Panc1 (cell line): ENCODE measurements at regions not wholly inside any gene's neighbourhood (a gene's known extent, or its start where the extent isn't known, plus 50 kb on each side); places are given as distances from the start of the nearest gene placed in this dataset.

Experiments
- ATAC-seq: fragments of 200-7000 bp; cut with Tn5 transposase; 2 replicates; pipeline ENCODE4 v1.9.1; 2020; ENCODE audit warnings: mild to moderate bottlenecking, moderate library complexity
- BruUV-seq: library from RNA; stranded (reverse); fragments of 400-500 nt; replicated peaks from 2 replicates; lab custom pipeline; 2021; lab: Mats Ljungman, UMichigan
- CTCF ChIA-PET: fragments of 300-600 bp; sonication (Branson Sonifier 250); formaldehyde crosslinking; loops from one replicate; lab custom pipeline; 2022; ENCODE audit warnings: antibody characterized with exemption; lab: Charles Lee
- POLR2A ChIA-PET: fragments of 300-600 bp; sonication (Branson Sonifier 250); formaldehyde crosslinking; loops from one replicate; lab custom pipeline; 2022; ENCODE audit warnings: antibody characterized with exemption; lab: Charles Lee
- DNase-seq: peaks from one replicate; pipeline ENCODE4 v3.0.0-alpha.2; 2010; ENCODE audit warnings: low read depth, low spot score
- H3K27ac ChIP-seq: 2 replicates; pipeline ENCODE4 v1.5.1; 2011; ENCODE audit warnings: mild to moderate bottlenecking, low read length, inconsistent platforms
- H3K27me3 ChIP-seq: fragments of 200-500 bp; sonication (Bioruptor generic); 2 replicates; pipeline ENCODE4 v1.6.0; 2014; ENCODE audit warnings: low read length, inconsistent platforms; ENCODE audit not compliant: control insufficient read depth, insufficient read depth
- H3K36me3 ChIP-seq: fragments of 200-500 bp; sonication (Bioruptor generic); 2 replicates; pipeline ENCODE4 v1.5.1; 2014; ENCODE audit warnings: inconsistent platforms, mild to moderate bottlenecking, low read length, moderate library complexity; ENCODE audit not compliant: control insufficient read depth, insufficient read depth
- H3K4me1 ChIP-seq: 2 replicates; pipeline ENCODE4 v1.5.1; 2011; ENCODE audit warnings: inconsistent platforms, mild to moderate bottlenecking, low read length, moderate library complexity; ENCODE audit not compliant: control insufficient read depth, insufficient read depth
- H3K4me3 ChIP-seq, 2 experiments: 2 replicates each; pipeline ENCODE4 v1.5.1; 2011 to 2012; ENCODE audit warnings: low read depth in 2 of 2, low read length in 2 of 2, mild to moderate bottlenecking in 2 of 2, inconsistent platforms in 1 of 2, moderate library complexity in 1 of 2
- H3K9me3 ChIP-seq: fragments of 200-500 bp; sonication (Bioruptor generic); 2 replicates; pipeline ENCODE4 v1.5.1; 2014; ENCODE audit warnings: low read depth, mild to moderate bottlenecking, inconsistent platforms, low read length, moderate library complexity; ENCODE audit not compliant: control insufficient read depth, insufficient read depth
- CTCF ChIP-seq: fragments of 450-650 bp; IDR thresholded peaks from 2 replicates; pipeline ENCODE4 v1.5.1; 2017; ENCODE audit warnings: mild to moderate bottlenecking
- POLR2AphosphoS5 ChIP-seq: IDR thresholded peaks from 2 replicates; pipeline ENCODE4 v1.6.1; 2012; ENCODE audit warnings: mild to moderate bottlenecking, low read depth, low read length, moderate library complexity
- REST ChIP-seq, 2 experiments: IDR thresholded peaks; 2 replicates each; pipeline ENCODE4 v1.6.1; 2011 to 2012; ENCODE audit warnings: low read depth in 2 of 2, control low read depth in 1 of 2, low read length in 1 of 2, mild to moderate bottlenecking in 1 of 2, moderate library complexity in 1 of 2; ENCODE audit not compliant: insufficient read depth in 1 of 2
- SIN3A ChIP-seq: IDR thresholded peaks from 2 replicates; pipeline ENCODE4 v1.6.1; 2012; ENCODE audit warnings: low read depth, mild to moderate bottlenecking, low read length, moderate library complexity, borderline replicate concordance; ENCODE audit not compliant: insufficient read depth
- TCF7L2 ChIP-seq: IDR thresholded peaks from 2 replicates; pipeline ENCODE4 v1.6.1; 2011; ENCODE audit warnings: mild to moderate bottlenecking, low read depth, low read length, inconsistent platforms
- in situ Hi-C: cut with HindIII; loops from 2 replicates; pipeline ENCODE4 v1.10.0; 2016; ENCODE audit warnings: low sequenced_read_pairs, low pct_unique_long_range_greater_than_20kb
- intact Hi-C: fragments of 100-400 bp; cut with micrococcal nuclease; formaldehyde crosslinking; loops from one replicate; pipeline ENCODE4 v1.10.0; 2022; ENCODE audit not compliant: unreplicated experiment

- Histone ChIP-seq H3K9me3 (no peaks in the 10 kb centered on the region), H3K27ac (no peak overlapping the region), H3K27me3 (no peaks in the 10 kb centered on the region), H3K4me3 (no peak overlapping the region), H3K36me3 (no peaks in the 10 kb centered on the region), H3K4me1 (no peaks in the 10 kb centered on the region)
- CTCF ChIA-PET, result no interaction called here
- TF ChIP-seq SIN3A (no peak), TCF7L2 (no peak), POLR2AphosphoS5 (no peak), CTCF (no peak), REST (IDR thresholded peaks at IDR 0.05; ENCODE audit: insufficient read depth in 1 of 2, low read depth in 2 of 2, low read length in 1 of 2) (no peak)
- no TSS peak for BruUV-seq
- POLR2A ChIA-PET, result no interaction called here
- ATAC-seq, result no peak
- in situ Hi-C loops, result no loop called here
- no peak for DNase-seq
- intact Hi-C loops, result no loop called here
Measured at GRCh38 chr14:30290001-30290400, 269.0 kb upstream of the G2E3 start.

- Histone ChIP-seq H3K27me3 (no peaks in the 10 kb centered on the region), H3K4me1 (no peaks in the 10 kb centered on the region), H3K9me3 (no peaks in the 10 kb centered on the region), H3K4me3 (no peak overlapping the region), H3K27ac (no peak overlapping the region), H3K36me3 (no peaks in the 10 kb centered on the region)
- intact Hi-C loops, result no loop called here
- DNase-seq (no peak), ATAC-seq (no peak)
- ChIA-PET CTCF (no interaction called here), POLR2A (no interaction called here)
- BruUV-seq, result no TSS peak
- in situ Hi-C loops, result no loop called here
- TF ChIP-seq REST (IDR thresholded peaks at IDR 0.05; ENCODE audit: insufficient read depth in 1 of 2, low read depth in 2 of 2, low read length in 1 of 2), result no peak
- TF ChIP-seq TCF7L2, result no peak
- TF ChIP-seq SIN3A, result no peak
- no peak for TF ChIP-seq POLR2AphosphoS5
- TF ChIP-seq CTCF, result no peak
Measured at GRCh38 chr14:30291216-30291615, 267.7 kb upstream of the G2E3 start.
